HEK293T (cell line): ENCODE measurements at regions not wholly inside any gene's neighbourhood (a gene's known extent, or its start where the extent isn't known, plus 50 kb on each side); places are given as distances from the start of the nearest gene placed in this dataset.

Experiments used
- CTCF ChIA-PET: fragments of 350-600 bp; formaldehyde crosslinking; extraction: SDS; loops from one replicate; lab custom pipeline; 2021; ENCODE audit warnings: antibody characterized with exemption, inconsistent platforms; lab: Yijun Ruan, JAX
- POLR2A ChIA-PET: fragments of 350-600 bp; formaldehyde crosslinking; extraction: SDS; loops from one replicate; lab custom pipeline; 2020; ENCODE audit warnings: antibody characterized with exemption, inconsistent platforms; lab: Yijun Ruan, JAX
- DNase-seq: peaks from one replicate; pipeline ENCODE4 v3.0.0; 2012; ENCODE audit warnings: mixed read lengths; ENCODE audit errors: extremely low spot score
- ARNT ChIP-seq: fragments of 450-650 bp; IDR thresholded peaks from 2 replicates; pipeline ENCODE4 v1.6.1; 2017; ENCODE audit warnings: mild to moderate bottlenecking
- BHLHE40 ChIP-seq: fragments of 450-650 bp; IDR thresholded peaks from 2 replicates; pipeline ENCODE4 v1.6.1; 2016; ENCODE audit warnings: mild to moderate bottlenecking, moderate library complexity, borderline replicate concordance
- CTBP1 ChIP-seq: fragments of 450-650 bp; IDR thresholded peaks from 2 replicates; pipeline ENCODE4 v1.6.1; 2016; ENCODE audit warnings: borderline replicate concordance
- ELF4 ChIP-seq: fragments of 450-650 bp; IDR thresholded peaks from 2 replicates; pipeline ENCODE4 v1.6.1; 2017; ENCODE audit warnings: antibody characterized with exemption
- FOXA1 ChIP-seq: fragments of 450-650 bp; IDR thresholded peaks from 2 replicates; pipeline ENCODE4 v1.6.1; 2016; ENCODE audit warnings: mild to moderate bottlenecking
- FOXK2 ChIP-seq: fragments of 450-650 bp; IDR thresholded peaks from 2 replicates; pipeline ENCODE4 v1.6.1; 2016; ENCODE audit warnings: mild to moderate bottlenecking
- FOXM1 ChIP-seq: fragments of 450-650 bp; IDR thresholded peaks from 2 replicates; pipeline ENCODE4 v1.6.1; 2017; ENCODE audit warnings: mild to moderate bottlenecking, borderline replicate concordance
- HDGF ChIP-seq: fragments of 450-650 bp; IDR thresholded peaks from 2 replicates; pipeline ENCODE4 v1.6.1; 2017; ENCODE audit warnings: antibody characterized with exemption, borderline replicate concordance
- L3MBTL2 ChIP-seq: fragments of 450-650 bp; conservative IDR thresholded peaks from 2 replicates; pipeline ENCODE4 v1.6.1; 2016; ENCODE audit warnings: mild to moderate bottlenecking
- LEF1 ChIP-seq: fragments of 450-650 bp; IDR thresholded peaks from 2 replicates; pipeline ENCODE4 v1.6.1; 2017; ENCODE audit warnings: mild to moderate bottlenecking, borderline replicate concordance
- NFRKB ChIP-seq: fragments of 450-650 bp; IDR thresholded peaks from 2 replicates; pipeline ENCODE4 v1.6.1; 2016; ENCODE audit warnings: mild to moderate bottlenecking, moderate library complexity
- PKNOX1 ChIP-seq: fragments of 450-650 bp; IDR thresholded peaks from 2 replicates; pipeline ENCODE4 v1.6.1; 2016
- SP1 ChIP-seq: fragments of 450-650 bp; IDR thresholded peaks from 2 replicates; pipeline ENCODE4 v1.6.1; 2017
- SUZ12 ChIP-seq: fragments of 450-650 bp; IDR thresholded peaks from 2 replicates; pipeline ENCODE4 v1.6.1; 2016; ENCODE audit warnings: mild to moderate bottlenecking
- TARDBP ChIP-seq: fragments of 450-650 bp; IDR thresholded peaks from 2 replicates; pipeline ENCODE4 v1.6.1; 2016
- ZNF384 ChIP-seq: fragments of 450-650 bp; IDR thresholded peaks from 2 replicates; pipeline ENCODE4 v1.6.1; 2016

DNA sequence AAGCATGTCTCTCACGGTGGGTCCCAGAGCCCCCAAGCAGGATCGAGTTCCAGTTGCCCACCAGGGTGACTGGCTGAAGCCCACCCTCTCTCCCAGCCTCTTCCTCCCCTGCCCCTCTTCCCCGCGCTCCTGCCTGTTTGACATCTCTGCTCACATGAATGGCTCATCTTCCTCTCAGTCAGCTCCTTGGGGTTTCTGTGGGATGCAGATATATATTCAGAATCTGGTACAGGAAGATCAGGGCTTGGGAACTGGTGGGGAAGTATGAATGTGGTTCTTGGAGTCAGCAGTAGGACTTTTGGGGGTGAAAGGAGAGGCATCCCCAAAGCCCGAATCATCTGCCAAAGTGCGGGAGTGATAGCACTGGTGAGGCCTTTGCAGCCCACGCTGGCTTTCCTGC, 158.9 kb upstream of the CIBAR2 start:
- CTCF ChIA-PET: no interaction called here
- POLR2A ChIA-PET: no interaction called here

DNA sequence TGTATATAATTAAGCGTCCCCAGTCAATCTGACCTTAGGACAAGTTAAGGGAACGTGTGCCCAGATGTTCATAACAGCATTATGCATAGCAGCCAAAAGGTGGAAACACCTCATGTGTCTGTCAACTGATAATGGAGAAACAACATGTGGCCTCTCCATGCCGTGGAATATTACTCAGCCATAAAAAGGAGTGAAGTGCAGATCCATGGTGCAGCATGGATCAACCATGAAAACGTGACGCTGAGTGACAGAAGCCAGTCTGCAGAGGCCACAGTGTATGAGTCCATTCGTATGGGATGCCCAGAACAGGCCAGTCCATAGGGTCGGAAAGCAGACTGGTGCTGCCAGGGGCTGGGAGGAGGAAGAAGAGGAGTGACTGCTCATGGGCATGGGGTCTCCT, 161.0 kb upstream of the CIBAR2 start:
- POLR2A ChIA-PET: no interaction called here
- TF ChIP-seq L3MBTL2 (no peak), SUZ12 (no peak), HDGF (no peak), FOXM1 (no peak), ELF4 (no peak), TARDBP (no peak), CTBP1 (no peak)
- CTCF ChIA-PET: interaction anchor here (0.7 kb wide), 1 partner anchor 190 kb away, joined by 3 read pairs; no protein-coding TSS in a partner anchor
- DNase-seq: no peak

More for the DNA sequence above, 158.9 kb upstream of the CIBAR2 start:
- no peak for TF ChIP-seq SP1
- TF ChIP-seq FOXA1: no peak
- no peak for TF ChIP-seq HDGF
- no peak for TF ChIP-seq L3MBTL2
- TF ChIP-seq LEF1: no peak
- TF ChIP-seq ARNT: no peak
- no peak for TF ChIP-seq ZNF384
- no peak for TF ChIP-seq SUZ12
- no peak for TF ChIP-seq PKNOX1
- TF ChIP-seq BHLHE40: no peak
- no peak for TF ChIP-seq TARDBP
- no peak for TF ChIP-seq ELF4
- no peak for TF ChIP-seq FOXK2
- DNase-seq: no peak

GRCh38 chr16:85274501-85274900, 162.2 kb upstream of the CIBAR2 start:
- POLR2A ChIA-PET: no interaction called here
- TF ChIP-seq ARNT (no peak), ZNF384 (no peak), LEF1 (no peak), HDGF (no peak), FOXK2 (no peak), TARDBP (no peak), BHLHE40 (no peak), L3MBTL2 (no peak), FOXA1 (no peak), CTBP1 (no peak), SP1 (no peak), SUZ12 (no peak), FOXM1 (no peak), PKNOX1 (no peak), NFRKB (no peak), ELF4 (no peak)
- DNase-seq: no peak
- CTCF ChIA-PET: interaction anchor here (0.6 to 1.2 kb wide), 4 partner anchors 21 to 160 kb away, joined by 3 to 6 read pairs (median 5); no protein-coding TSS in a partner anchor

DNA sequence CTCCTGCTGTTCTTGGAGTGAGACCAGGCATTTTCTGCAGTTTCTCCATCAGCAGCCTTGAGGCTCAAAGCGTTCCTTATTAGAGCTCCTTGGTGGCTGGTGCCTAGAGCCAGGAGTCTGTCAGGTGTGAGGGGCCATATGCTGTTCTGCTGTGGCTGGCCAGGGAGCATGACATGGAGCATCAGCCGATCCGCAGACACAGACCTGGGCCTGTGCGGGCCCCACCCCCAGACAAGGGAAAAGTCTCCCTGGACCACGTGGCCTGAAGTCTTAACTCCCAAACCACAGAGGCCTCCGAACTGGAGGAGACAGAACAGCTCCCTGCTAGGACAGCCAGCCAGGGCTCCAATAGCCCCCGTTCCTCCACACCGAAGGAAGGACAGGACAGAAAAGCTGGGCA, 162.7 kb upstream of the CIBAR2 start:
- TF ChIP-seq TARDBP (no peak), ARNT (no peak), HDGF (no peak), FOXA1 (no peak), BHLHE40 (no peak), ELF4 (no peak), LEF1 (no peak), FOXM1 (no peak), ZNF384 (no peak), SP1 (no peak), L3MBTL2 (no peak), CTBP1 (no peak), SUZ12 (no peak)
- ChIA-PET CTCF (interaction anchor here (0.7 to 1.2 kb wide), 7 partner anchors 12 to 190 kb away, joined by 3 to 6 read pairs (median 4); no protein-coding TSS in a partner anchor), POLR2A (no interaction called here)
- no peak for DNase-seq

DNA sequence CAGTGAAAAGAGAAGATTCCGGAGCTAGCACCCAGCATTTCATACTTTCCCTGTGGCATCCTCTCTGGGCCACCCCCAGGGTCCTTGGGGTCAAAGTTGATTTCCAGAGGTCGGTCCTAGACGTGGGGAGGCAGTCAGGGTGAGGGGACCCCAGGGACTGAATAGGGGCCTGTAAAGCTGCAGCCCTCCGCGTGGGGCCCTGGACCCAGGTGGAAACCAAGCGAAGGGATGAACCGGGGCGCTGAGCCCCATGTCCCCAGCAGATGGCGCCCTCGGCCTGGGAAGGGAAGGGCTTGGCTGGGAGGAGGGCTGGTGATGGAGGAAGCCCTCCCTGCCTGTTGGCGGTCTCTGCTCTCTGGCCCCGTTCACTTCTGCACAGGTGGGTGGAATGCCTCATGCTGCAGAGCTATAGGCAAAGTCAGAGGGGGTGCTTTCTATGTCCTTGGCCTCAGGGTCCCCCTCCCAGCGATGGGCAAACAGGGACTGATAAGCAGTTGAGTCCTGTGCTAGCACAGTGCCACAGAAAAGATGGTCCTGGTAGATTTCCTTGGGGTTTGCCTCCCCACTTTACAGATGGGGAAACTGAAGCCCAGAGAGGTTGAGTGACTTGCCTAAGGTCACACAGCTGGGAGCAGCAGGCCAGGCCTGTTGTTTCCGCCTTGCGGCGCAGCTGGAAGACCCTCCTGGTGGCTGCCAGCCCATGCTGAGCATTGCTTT, 163.4 kb upstream of the CIBAR2 start:
- TF ChIP-seq NFRKB (no peak), FOXA1 (no peak), ZNF384 (no peak), ARNT (no peak), FOXK2 (no peak), ELF4 (no peak), LEF1 (no peak), L3MBTL2 (no peak), SUZ12 (no peak), FOXM1 (no peak), CTBP1 (no peak), HDGF (no peak), TARDBP (no peak), BHLHE40 (no peak), SP1 (no peak), PKNOX1 (no peak)
- ChIA-PET POLR2A (no interaction called here), CTCF (interaction anchor here (0.6 to 1.2 kb wide), 5 partner anchors 11 to 189 kb away, joined by 3 to 5 read pairs (median 3); no protein-coding TSS in a partner anchor)
- peak; percentile 88 for DNase-seq

DNA sequence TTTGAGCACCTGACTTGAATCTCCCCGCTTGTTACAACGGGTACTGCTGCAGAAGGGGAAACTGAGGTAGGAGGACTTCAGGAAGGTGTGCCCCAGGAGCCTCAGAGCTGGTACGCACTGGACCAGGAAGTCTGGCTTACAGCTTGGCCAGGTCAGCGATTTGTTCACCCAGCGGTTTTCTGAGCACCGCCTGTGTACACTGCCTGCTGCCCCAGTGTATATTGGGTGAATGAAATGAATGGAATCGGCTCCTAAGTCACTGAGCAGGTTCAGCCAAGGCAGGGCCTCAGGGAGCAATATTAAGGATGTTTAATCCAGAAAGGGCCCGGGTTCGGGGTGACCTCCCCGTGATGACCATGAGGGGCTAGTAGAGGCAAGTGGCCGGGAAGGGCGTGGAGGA, 164.0 kb upstream of the CIBAR2 start:
- ChIA-PET CTCF (no interaction called here), POLR2A (no interaction called here)
- TF ChIP-seq NFRKB: no peak
- TF ChIP-seq BHLHE40: no peak
- no peak for TF ChIP-seq CTBP1
- no peak for TF ChIP-seq L3MBTL2
- TF ChIP-seq PKNOX1: no peak
- TF ChIP-seq FOXA1: no peak
- TF ChIP-seq ZNF384: no peak
- TF ChIP-seq ARNT: no peak
- no peak for TF ChIP-seq LEF1
- no peak for TF ChIP-seq FOXM1
- no peak for TF ChIP-seq ELF4
- no peak for TF ChIP-seq FOXK2
- TF ChIP-seq SP1: no peak
- TF ChIP-seq TARDBP: no peak
- no peak for TF ChIP-seq HDGF
- TF ChIP-seq SUZ12: no peak
- no peak for DNase-seq
